Lung (tissue), 11 donors: ENCODE measurements at regions not wholly inside any gene's neighbourhood (a gene's known extent, or its start where the extent isn't known, plus 50 kb on each side); places are given as distances from the start of the nearest gene placed in this dataset.

ENCODE experiments used
- ATAC-seq: fragments of 200-7000 bp; cut with Tn5 transposase; one replicate; pipeline ENCODE4 v1.9.1; 2020; ENCODE audit warnings: moderate number of reproducible peaks; ENCODE audit not compliant: insufficient read depth, low FRiP score
- DNase-seq, 3 donors: peaks; one replicate each; pipeline ENCODE4 v3.0.0-alpha.2; 2013 to 2017
- H3K27ac ChIP-seq, 2 donors: one replicate each; pipeline ENCODE4 v1.5.1; 2013; ENCODE audit warnings: mild to moderate bottlenecking in 2 of 2, moderate library complexity in 2 of 2, control low read depth in 1 of 2, inconsistent platforms in 1 of 2, low read depth in 1 of 2, low read length in 1 of 2
- H3K27me3 ChIP-seq, 3 donors: one replicate each; pipeline ENCODE4 v1.5.1; 2013; ENCODE audit warnings: low read length in 2 of 3; ENCODE audit not compliant: control insufficient read depth in 3 of 3, insufficient read depth in 3 of 3
- H3K36me3 ChIP-seq, 4 donors: one replicate each; pipeline ENCODE4 v1.5.1; 2013; ENCODE audit warnings: low read length in 4 of 4, mild to moderate bottlenecking in 1 of 4, moderate library complexity in 1 of 4; ENCODE audit not compliant: control insufficient read depth in 4 of 4, insufficient read depth in 4 of 4
- H3K4me1 ChIP-seq, 5 donors: one replicate each; pipeline ENCODE4 v1.5.1; 2013; ENCODE audit warnings: low read length in 5 of 5, mild to moderate bottlenecking in 2 of 5, moderate library complexity in 1 of 5; ENCODE audit not compliant: control insufficient read depth in 5 of 5, insufficient read depth in 5 of 5
- H3K4me3 ChIP-seq: one replicate; pipeline ENCODE4 v1.5.1; 2013; ENCODE audit warnings: mild to moderate bottlenecking, control low read depth, moderate library complexity
- H3K9ac ChIP-seq, 2 donors: one replicate each; pipeline ENCODE4 v1.5.1; 2013; ENCODE audit warnings: low read length in 2 of 2, control low read depth in 1 of 2; ENCODE audit not compliant: insufficient read depth in 1 of 2
- H3K9me3 ChIP-seq, 4 donors: one replicate each; pipeline ENCODE4 v1.5.1; 2013; ENCODE audit warnings: low read length in 3 of 4, mild to moderate bottlenecking in 1 of 4, moderate library complexity in 1 of 4; ENCODE audit not compliant: control insufficient read depth in 4 of 4, insufficient read depth in 3 of 4
- WGBS, 2 donors: extraction: QIAGEN DNeasy Blood & Tissue Kit; methylation state at CpG; one replicate each; pipeline ENCODE4 v1.1.7; 2013; 5-methylcytosine and 5-hydroxymethylcytosine counted together
- TF ChIP-seq, protein P1 (sequence below): IDR thresholded peaks from 2 replicates; pipeline ENCODE4 v1.5.1; 2012; ENCODE audit warnings: mild to moderate bottlenecking; ENCODE audit errors: control extremely low read depth, extremely low read depth
- donor health status: control.
- donor health status: control.
- donor health status: Bipolar disorder and iron deficiency.
- donor health status: healthy.
- donor health status: DM: yes; HTN: yes; CAD: no.

DNA sequence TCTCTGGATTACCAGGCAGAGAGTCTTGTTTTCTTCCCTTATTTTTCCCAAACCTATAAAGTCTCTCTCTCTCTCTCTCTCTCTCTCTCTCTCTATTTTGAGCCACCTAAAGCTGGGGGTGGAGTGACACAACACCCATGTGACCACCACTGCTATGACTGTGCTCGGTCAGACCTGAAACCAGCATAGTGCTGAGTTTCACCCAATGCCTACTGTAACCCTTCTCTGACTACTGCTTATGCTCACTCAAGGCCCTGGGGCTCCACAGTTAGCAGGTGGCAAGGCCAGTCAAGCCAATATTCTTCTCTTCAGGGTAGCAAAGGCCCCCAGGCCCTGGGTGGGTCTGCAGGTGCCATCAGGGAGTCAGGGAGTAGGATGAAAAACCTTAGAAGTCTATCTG lies 114.7 kb upstream of the ARMCX2 start:
- TF ChIP-seq, protein P1, sequence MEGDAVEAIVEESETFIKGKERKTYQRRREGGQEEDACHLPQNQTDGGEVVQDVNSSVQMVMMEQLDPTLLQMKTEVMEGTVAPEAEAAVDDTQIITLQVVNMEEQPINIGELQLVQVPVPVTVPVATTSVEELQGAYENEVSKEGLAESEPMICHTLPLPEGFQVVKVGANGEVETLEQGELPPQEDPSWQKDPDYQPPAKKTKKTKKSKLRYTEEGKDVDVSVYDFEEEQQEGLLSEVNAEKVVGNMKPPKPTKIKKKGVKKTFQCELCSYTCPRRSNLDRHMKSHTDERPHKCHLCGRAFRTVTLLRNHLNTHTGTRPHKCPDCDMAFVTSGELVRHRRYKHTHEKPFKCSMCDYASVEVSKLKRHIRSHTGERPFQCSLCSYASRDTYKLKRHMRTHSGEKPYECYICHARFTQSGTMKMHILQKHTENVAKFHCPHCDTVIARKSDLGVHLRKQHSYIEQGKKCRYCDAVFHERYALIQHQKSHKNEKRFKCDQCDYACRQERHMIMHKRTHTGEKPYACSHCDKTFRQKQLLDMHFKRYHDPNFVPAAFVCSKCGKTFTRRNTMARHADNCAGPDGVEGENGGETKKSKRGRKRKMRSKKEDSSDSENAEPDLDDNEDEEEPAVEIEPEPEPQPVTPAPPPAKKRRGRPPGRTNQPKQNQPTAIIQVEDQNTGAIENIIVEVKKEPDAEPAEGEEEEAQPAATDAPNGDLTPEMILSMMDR, result no peak
- DNase-seq (no peak), ATAC-seq (no peak)
- H3K27ac ChIP-seq, result no peak overlapping the region
- no peaks in the 10 kb centered on the region for H3K4me1 ChIP-seq
- H3K36me3 ChIP-seq, result no peaks in the 10 kb centered on the region
- peaks cover 0 to 3% (median 0%) of the 10 kb centered on the region in 4 donors for H3K9me3 ChIP-seq
- no peak overlapping the region for H3K4me3 ChIP-seq
- 91 to 93% methylated on average over 1 of the region's 1 CpG for WGBS, 2 donors
- H3K9ac ChIP-seq, result no peak overlapping the region
- peaks cover 0 to 8% (median 2%) of the 10 kb centered on the region in 3 donors for H3K27me3 ChIP-seq

DNA sequence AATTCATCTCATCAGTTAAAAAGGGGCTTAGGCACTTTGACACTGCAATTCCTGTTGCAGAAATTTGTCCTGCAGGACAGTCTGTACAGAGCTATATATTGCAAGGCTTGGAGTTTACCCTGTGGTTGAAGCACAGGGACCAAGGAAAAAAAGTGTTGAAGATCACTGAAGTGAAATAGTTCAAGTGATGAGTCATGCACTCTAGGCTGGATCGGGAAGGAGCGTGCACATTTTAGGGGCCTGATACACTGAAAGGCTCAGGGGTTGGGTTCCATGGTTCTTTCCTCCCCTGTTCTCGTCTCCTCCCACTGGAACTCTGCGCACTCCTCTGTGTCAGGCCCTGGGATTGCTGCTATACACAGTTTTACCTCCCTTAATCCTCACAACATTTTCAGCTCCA lies 104.9 kb upstream of the ARMCX2 start:
- peaks cover 0 to 18% (median 0%) of the 10 kb centered on the region in 3 donors for H3K27me3 ChIP-seq
- 73 to 89% methylated on average over 3 to 4 of the region's 4 CpGs for WGBS, 2 donors
- no peaks in the 10 kb centered on the region for H3K36me3 ChIP-seq
- no peak overlapping the region for H3K9ac ChIP-seq
- DNase-seq (no peak), ATAC-seq (no peak)
- H3K4me3 ChIP-seq, result no peak overlapping the region
- no peaks in the 10 kb centered on the region for H3K4me1 ChIP-seq
- H3K27ac ChIP-seq, result no peak overlapping the region
- H3K9me3 ChIP-seq, result no peaks in the 10 kb centered on the region
- TF ChIP-seq, protein P1, result no peak

DNA sequence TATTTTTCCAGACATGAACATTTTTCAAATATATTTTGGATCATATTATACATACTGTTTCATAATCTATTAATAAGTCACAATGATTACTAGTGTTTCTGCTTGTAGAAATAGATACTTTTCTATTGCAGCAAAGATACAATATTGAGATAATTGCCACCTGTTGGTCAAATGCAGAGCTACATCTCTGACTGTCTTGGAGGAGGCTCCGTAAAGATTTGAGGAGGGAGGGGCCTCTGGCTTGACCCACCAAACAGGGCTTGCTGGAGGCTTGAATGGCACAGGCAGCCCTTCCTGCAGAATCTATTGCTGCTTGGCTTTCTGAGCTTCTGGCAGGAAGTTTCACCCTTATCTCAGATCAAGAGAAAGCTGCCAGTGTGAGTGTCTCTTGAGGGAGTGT lies 99.3 kb upstream of the ARMCX2 start:
- WGBS, 2 donors, result 0 to 4% methylated on average over 1 of the region's 1 CpG

More for the DNA sequence above, 99.3 kb upstream of the ARMCX2 start:
- Histone ChIP-seq H3K9me3 (no peaks in the 10 kb centered on the region), H3K9ac (peak overlapping the region in 1 of 2 donors; percentile 13), H3K36me3 (no peaks in the 10 kb centered on the region), H3K27ac (no peak overlapping the region), H3K4me3 (no peak overlapping the region), H3K4me1 (no peaks in the 10 kb centered on the region), H3K27me3 (peaks cover 0 to 28% (median 11%) of the 10 kb centered on the region in 3 donors)
- ATAC-seq, result no peak
- peak; percentile 51 to 76 (median 70) for DNase-seq
- TF ChIP-seq, protein P1, result no peak
